ENCODE measurements at regions not wholly inside any gene's neighbourhood (a gene's known extent, or its start where the extent isn't known, plus 50 kb on each side); places are given as distances from the start of the nearest gene placed in this dataset.

DNA sequence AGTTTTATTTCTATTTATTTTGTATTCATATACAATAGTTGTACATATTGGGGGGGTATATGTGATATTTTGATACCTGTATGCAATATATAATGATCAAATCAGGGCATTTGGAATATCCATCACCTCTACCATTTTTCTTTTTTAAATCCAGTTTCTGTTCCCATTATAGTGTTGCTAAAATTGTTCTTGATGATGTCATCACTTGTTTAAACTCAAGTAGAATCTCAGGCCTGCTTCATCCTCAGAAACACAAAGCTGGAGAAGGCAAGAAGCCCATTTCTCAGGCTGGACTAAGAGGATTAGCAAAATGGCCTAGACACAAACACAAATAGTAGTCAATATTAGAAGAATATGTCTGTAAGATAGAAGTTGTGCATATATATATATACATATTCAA, 747.1 kb upstream of the ACVR2A start:
- Histone ChIP-seq H3K4me1 (no peaks in the 10 kb centered on the region), H3K27ac (no peak overlapping the region), H3K4me3 (no peak overlapping the region), H3K9me3 (no peaks in the 10 kb centered on the region), H3K27me3 (no peaks in the 10 kb centered on the region), H3K36me3 (no peaks in the 10 kb centered on the region)
- no peak for DNase-seq
- TF ChIP-seq POLR2A (IDR thresholded peaks at IDR 0.05), result no peak
- TF ChIP-seq, protein P1, sequence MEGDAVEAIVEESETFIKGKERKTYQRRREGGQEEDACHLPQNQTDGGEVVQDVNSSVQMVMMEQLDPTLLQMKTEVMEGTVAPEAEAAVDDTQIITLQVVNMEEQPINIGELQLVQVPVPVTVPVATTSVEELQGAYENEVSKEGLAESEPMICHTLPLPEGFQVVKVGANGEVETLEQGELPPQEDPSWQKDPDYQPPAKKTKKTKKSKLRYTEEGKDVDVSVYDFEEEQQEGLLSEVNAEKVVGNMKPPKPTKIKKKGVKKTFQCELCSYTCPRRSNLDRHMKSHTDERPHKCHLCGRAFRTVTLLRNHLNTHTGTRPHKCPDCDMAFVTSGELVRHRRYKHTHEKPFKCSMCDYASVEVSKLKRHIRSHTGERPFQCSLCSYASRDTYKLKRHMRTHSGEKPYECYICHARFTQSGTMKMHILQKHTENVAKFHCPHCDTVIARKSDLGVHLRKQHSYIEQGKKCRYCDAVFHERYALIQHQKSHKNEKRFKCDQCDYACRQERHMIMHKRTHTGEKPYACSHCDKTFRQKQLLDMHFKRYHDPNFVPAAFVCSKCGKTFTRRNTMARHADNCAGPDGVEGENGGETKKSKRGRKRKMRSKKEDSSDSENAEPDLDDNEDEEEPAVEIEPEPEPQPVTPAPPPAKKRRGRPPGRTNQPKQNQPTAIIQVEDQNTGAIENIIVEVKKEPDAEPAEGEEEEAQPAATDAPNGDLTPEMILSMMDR (IDR thresholded peaks at IDR 0.05), result no peak

DNA sequence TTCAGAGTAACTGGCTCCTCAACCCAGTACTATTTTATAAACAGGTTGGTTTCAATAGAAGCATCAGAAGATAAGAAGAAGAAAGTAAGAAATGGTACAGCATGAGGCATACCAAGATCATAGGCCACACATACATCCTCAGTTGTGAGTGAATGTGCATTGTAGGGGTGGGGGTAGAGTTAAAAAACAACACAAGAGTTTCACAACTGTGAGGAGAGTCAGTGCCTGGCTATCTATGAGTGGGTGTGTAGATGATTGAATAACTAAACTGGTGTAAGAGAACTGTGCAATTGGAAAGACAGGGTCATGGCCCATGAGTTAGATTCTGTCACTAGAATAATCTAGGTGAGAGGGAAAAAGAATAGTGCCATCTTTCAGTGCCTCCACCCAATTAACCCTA, 748.2 kb upstream of the ACVR2A start:
- no peaks in the 10 kb centered on the region for H3K27me3 ChIP-seq
- H3K36me3 ChIP-seq, result no peaks in the 10 kb centered on the region
- no peak overlapping the region for H3K4me3 ChIP-seq
- no peaks in the 10 kb centered on the region for H3K9me3 ChIP-seq
- no peak for TF ChIP-seq POLR2A (IDR thresholded peaks at IDR 0.05)
- TF ChIP-seq, protein P1 (IDR thresholded peaks at IDR 0.05), result no peak
- H3K27ac ChIP-seq, result no peak overlapping the region
- DNase-seq, result no peak
- no peaks in the 10 kb centered on the region for H3K4me1 ChIP-seq

DNA sequence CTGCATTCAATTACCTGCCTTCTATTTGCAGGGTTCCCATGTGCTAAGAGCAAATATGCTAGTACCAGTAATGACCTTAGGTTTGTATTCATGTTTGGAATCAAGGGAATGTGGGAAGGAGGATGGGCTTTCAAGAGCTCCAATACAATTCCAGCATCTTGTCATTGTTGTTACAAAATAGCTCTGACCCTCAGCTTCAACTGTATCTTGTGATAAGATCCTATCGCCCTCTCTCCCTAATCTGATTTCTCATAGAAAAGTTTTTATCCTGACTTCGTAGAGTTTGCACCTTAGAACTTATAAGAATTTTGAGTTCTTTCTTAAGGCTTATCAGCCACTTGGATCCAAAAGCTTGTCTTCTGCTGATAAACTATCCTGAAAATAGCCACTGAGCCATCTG, 749.5 kb upstream of the ACVR2A start:
- no peaks in the 10 kb centered on the region for H3K9me3 ChIP-seq
- TF ChIP-seq, protein P1 (IDR thresholded peaks at IDR 0.05), result no peak
- TF ChIP-seq POLR2A (IDR thresholded peaks at IDR 0.05), result no peak
- DNase-seq, result no peak
- H3K27ac ChIP-seq, result no peak overlapping the region
- no peaks in the 10 kb centered on the region for H3K4me1 ChIP-seq
- H3K4me3 ChIP-seq, result no peak overlapping the region
- no peaks in the 10 kb centered on the region for H3K27me3 ChIP-seq
- no peaks in the 10 kb centered on the region for H3K36me3 ChIP-seq

DNA sequence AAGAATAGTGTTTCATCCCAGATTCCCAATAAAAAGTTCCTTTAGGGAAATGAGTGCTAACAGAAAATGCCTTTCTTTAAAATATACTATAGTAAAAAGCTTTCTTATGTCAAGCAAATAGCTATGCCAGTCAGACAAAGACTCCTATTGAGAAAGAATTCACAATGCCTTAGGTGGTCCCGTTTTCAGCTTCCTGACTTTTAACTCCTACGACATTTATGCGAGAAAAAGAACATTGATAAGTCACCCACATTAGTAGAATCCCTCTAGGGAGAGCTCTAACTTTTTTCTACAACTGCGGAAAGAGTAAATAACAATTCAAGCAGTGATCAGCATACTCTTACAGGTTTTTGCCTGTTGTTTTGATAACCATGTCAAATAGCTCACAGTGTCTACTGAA, 750.8 kb upstream of the ACVR2A start:
- Histone ChIP-seq H3K4me3 (no peak overlapping the region), H3K27me3 (no peaks in the 10 kb centered on the region), H3K27ac (no peak overlapping the region), H3K36me3 (no peaks in the 10 kb centered on the region), H3K9me3 (no peaks in the 10 kb centered on the region), H3K4me1 (no peaks in the 10 kb centered on the region)
- DNase-seq, result no peak
- TF ChIP-seq, protein P1 (IDR thresholded peaks at IDR 0.05), result no peak
- TF ChIP-seq POLR2A (IDR thresholded peaks at IDR 0.05), result no peak

DNA sequence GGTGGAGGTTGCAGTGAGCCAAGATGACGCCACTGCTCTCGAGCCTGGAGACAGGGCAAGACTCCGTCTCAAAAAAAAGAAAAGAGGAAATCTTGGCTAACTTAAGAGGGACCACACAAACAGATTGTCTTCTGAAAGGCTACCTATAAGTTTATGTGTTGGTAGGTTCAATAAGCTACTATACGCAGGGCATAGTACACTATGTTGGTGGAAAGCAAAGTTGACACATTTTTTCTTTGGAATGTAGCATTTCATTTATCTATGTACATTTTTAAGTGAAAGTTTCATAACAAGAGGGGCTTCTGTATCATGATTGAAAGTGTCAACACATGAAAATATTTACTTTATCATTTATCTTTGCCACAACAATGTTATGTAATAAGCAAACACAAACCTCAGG, 752.6 kb upstream of the ACVR2A start:
- Histone ChIP-seq H3K36me3 (no peaks in the 10 kb centered on the region), H3K9me3 (no peaks in the 10 kb centered on the region), H3K27me3 (no peaks in the 10 kb centered on the region), H3K4me1 (no peaks in the 10 kb centered on the region), H3K27ac (no peak overlapping the region), H3K4me3 (no peak overlapping the region)
- DNase-seq, result no peak
- TF ChIP-seq, protein P1 (IDR thresholded peaks at IDR 0.05), result no peak
- TF ChIP-seq POLR2A (IDR thresholded peaks at IDR 0.05), result no peak

DNA sequence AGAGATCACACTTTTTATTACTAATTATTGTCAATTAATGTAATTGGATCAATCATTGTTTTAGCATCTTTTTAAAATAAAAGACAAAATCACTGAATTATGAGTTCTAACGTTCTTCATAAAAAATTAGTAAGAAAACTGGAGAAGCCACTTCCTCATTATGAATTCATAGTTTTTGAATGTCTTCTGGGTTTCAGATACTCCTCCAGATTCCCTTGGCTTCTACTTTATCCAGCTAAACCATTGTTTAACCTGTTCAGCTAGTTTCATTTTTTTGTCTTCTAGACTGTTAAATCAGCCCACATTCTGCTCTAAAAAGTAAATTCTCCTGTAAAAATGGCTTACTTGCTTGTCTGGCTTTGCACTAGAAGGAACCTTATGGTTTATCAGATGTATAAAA, 753.4 kb upstream of the ACVR2A start:
- no peak for DNase-seq
- TF ChIP-seq POLR2A (IDR thresholded peaks at IDR 0.05), result no peak
- TF ChIP-seq, protein P1 (IDR thresholded peaks at IDR 0.05), result no peak
- Histone ChIP-seq H3K4me3 (no peak overlapping the region), H3K4me1 (no peaks in the 10 kb centered on the region), H3K36me3 (no peaks in the 10 kb centered on the region), H3K27me3 (no peaks in the 10 kb centered on the region), H3K9me3 (no peaks in the 10 kb centered on the region), H3K27ac (no peak overlapping the region)

Measured in Peyer's patch (tissue), 4 donors.